HG03066 (cell line): ENCODE measurements at regions not wholly inside any gene's neighbourhood (a gene's known extent, or its start where the extent isn't known, plus 50 kb on each side); places are given as distances from the start of the nearest gene placed in this dataset.
"Not testable (repeated sequence)": the region's sequence is repeated elsewhere in the genome, so short reads cannot be mapped to it uniquely, and the experiment has no call there.

Experiments
- ATAC-seq: cut with Tn5 transposase; IDR thresholded peaks from one replicate; pipeline ENCODE4 v1.9.1; 2021; ENCODE audit warnings: low read depth; ENCODE audit not compliant: unreplicated experiment

DNA sequence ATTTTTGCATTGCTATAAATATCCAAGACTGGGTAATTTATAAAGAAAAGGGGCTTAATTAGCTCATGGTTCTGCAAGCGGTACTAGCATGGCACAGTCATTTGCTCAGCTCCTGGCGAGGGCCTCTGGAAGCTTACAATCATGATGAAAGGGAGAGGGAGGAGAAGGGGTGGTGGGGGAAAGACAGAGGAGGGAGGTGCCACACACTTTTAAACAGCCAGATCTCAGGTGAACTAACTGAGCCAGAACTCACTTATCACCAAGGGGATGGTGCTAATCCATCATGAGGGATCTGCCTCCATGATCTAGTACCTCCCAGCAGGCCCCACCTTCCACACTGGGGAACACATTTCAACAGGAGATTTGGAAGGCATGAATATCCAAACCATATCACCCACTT, 476.3 kb downstream of the PCNX1 start:
- no peak for ATAC-seq

DNA sequence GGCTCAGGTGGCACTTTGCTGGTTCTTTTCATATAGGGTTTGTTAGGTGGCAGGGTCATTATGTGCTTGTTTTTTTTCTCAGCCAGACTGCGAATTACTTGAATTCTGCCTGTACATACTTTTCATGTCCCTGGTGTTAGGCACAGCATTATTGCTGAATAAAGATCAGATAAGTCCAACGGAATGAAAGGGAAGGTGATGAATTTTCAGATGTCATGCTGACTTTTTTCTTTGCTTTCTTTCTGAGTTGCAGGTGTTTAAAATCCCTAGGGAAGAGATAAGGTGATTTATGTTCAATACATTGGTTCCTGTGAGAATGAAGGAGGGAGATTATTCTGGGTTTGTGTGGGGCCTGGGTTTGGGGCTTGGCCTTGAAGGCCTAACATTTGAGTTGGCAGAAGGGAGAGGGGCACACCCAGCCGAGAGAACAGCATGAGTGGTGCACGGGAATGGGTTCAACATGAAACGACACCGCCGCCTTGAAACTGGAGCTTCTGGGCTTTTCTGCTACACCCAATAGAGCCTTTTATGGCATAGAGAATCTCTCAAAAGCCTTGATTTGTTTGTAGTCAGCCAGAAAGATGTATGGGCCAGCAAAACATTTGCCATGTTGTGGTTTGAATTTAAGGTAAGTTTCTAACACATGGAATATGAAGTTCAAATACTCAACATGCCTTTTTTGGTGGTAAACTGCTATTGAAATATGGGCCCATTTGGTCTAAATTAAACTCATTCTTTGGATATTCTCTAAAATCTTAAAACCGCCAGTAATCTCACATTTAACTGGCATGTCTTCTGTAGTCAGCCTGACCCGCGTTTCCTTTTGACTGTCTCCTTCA, 477.0 kb downstream of the PCNX1 start:
- no peak for ATAC-seq

DNA sequence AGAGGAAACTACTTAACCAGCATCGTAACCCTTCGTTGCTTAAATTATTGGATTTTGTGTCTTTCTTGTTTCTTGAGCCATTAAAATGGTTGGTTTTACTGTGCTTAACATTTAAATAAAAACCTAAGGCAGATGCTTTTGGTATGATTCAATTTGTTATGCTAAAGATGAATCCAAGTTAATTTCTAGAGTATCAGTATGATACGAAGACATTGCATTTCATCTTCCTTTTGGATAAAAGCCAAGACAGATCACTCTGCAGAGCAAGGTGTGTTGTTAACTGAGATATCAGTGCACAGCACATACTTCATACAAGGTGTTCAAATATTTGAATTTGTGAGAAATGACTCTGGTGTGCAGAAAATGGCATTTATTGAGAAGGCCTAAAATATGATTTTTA, 480.5 kb downstream of the PCNX1 start:
- ATAC-seq = no peak

DNA sequence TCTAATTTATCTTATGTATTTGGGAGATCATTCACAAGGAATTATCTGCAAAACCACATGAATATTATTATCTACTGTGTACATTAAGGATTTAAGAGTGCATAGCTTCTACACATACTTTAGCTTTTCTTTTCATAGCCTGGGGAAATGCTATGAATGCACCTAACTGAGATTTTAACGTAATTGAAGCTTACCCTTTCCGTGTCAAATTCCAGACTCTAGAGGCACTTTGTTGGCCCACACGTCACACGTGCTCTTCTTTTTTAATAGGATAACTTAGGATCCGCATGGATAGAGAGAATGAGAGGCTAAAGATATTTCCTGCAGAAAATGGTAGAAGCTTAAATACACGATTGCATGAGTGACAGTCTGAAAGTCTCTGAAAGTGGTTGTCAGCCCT, 481.1 kb downstream of the PCNX1 start:
- ATAC-seq = no peak

DNA sequence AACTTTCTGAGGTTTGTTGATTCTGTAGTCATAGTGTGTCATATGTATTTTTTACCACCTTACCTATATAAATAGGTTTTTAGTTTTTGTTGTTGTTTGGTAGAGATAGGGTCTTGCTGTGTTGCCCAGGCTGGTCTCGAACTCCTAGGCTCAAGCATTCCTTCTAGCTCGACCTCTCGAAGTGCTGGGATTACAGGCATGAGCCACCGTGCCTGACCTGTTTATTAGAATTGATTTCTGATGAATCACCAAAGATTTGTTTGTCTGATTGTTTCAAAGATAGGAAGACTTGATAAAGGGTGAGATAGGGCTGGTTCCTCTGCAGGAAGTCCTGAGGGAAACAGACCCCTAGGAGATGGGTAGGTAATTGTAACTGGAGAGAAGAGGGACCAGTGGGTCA, 481.6 kb downstream of the PCNX1 start:
- no peak for ATAC-seq

DNA sequence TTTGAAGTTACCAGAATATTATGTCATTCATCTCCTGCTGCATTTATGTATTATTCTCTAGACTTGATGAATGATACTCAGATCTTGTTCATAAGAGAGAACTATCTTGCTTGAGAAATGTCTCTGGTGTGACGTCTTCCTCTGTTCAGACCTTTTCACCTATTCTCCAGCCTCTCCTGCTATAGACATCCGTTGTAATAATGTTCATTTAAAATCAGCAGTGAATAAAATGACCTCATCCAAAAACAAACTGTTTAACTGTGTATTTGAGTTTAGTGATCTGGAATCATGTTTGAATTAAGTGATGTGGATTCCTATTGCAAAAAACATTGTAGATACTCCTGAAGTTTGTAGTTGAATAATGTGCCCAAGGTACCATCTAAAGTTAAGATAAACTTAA, 487.1 kb downstream of the PCNX1 start:
- ATAC-seq = no peak

DNA sequence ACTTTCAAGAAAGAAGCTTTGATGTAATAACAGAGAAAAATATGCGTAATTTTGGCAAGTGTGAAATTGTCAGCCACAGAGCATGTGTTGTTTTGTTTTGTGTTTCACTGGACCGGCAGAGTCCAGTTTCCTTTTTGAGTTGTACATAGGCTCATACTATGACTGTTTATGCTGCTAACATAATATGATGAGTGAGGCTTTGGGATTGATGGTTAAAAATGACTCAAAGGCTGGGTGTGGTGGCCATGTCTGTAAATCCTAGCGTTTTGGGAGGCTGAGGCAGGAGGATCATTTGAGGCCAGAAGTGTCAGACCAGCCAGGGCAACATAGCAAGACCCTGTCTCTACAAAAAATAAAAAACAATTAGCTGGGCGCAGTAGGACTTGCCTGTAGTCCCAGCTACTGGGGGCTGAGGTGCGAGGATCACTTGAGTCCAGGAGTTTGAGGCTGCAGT, 487.9 kb downstream of the PCNX1 start:
- ATAC-seq = no peak

DNA sequence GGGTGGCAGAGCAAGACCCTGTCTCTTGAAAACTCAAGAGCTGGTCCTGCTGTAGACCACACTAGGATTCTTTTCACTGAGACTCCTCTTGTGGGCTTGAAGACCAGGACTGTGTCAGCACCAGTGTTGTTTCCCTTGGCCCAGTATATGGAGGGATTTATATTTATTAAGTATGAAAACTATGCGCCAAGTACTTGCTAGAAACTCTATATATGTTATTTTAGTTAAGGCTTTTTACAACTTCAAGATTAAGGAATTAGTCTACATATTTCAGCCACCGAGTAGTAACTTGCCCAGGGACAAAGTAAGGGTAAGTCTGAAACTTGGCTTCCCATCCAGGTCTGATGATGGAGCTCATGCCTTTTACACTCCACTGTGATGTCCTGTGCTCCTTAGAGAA, 488.4 kb downstream of the PCNX1 start:
- no peak for ATAC-seq

DNA sequence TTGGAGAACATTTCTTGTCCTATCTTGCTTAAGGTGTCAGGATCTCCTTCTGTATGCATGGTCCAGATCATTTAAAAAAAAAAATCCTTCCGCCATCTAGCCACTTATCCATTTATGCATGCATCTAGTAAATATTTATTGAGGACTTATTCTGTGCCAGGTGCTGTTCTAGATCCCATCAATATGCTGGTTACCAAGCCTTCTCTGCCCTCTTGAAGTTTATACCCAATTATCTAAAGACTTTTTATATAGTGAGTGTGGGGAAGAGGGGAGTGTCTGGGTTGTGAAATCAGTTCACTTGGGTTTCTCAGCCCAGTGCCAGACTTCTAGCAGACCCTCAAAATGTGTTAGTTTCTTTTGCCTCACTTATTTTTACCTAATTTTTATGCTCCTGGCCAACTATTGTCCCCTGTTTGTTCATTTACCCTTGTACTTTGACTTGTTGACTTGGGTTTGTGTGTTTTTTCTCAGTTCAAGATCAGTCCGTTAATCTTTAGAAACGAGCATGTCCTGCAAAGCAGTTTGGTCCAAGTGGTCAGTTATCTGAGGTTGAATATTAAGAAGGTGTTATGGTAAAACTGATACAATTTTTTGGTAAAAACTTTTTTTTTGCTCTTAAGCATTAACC, 488.9 kb downstream of the PCNX1 start:
- ATAC-seq = no peak

DNA sequence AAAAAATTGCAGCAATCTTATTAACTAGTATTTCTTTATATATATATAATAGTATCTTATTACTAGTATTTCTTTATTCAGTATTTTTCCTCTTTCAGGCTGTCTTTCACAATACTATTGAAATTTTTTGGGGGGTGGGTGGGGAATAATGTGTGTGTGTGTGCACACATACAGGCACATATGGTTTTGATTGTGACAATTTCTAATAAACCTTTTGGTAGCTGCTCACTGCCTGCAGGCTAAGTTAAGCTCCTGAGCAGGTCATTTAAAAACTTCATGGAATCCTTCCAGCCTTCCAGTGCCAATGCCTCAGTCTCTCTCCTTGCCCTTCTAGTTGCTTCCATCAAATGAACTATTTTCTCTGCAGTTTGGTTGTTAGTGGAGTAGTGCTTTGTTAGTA, 490.1 kb downstream of the PCNX1 start:
- no peak for ATAC-seq

DNA sequence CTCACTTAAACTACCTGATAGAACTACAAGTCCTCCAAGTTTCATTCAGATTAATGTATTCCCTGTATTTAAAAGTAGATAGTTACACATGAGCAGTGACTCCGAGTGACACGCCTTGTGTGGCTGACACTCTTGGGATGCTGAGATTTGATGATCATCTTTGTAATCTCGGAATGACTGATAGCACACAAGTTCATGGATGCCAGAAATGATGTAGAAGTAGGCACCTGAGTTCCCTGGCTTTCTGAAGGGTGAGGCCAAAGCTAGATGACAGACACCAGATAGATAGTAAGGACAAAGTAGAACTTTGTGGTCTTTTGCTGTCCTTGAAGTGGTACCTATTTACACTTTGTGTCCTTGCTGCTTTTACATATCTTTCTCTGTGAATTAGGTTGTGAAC, 491.2 kb downstream of the PCNX1 start:
- no peak for ATAC-seq

DNA sequence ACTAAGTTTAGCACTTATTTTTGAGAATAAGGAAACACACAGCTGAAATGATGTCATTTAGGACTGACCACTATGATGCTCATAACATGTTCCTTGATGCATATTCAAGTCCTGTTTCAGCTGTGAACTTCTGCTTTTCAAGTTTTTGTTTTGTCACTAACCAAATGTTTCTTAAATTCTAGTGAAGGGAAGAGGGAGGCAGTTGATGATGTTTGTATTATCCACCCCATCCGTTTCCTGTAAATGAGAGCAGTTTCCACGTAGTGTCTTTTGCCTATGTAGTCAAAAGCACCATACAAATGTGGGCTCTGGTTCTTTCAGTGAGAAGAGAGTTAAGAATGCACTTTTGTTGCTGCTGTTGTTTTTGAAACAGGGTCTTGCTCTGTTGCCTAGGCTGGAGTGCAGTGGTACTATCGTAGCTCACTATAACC, 491.8 kb downstream of the PCNX1 start:
- peak; percentile 69 for ATAC-seq

DNA sequence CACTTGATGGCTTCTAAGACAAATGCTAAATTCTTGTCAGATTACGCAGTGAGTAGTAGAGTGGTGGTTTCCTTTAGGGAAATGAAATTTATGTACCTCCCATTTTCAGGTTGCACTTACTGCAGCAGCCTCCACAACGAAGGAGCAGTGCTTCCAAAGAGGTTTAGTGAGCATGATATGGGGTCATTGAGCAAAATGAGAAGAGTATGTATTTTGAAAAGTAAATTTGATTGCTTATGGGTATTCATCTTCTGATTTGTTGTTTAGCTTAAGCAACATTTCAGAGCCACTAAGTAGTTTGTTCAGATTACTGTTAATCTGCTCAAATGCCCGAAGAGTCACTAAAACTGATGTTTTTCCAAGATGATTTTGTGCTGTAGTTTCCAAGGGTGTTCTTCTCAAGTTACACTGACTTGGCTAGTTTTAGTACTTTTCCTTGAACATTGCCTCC, 493.6 kb downstream of the PCNX1 start:
- no peak for ATAC-seq

DNA sequence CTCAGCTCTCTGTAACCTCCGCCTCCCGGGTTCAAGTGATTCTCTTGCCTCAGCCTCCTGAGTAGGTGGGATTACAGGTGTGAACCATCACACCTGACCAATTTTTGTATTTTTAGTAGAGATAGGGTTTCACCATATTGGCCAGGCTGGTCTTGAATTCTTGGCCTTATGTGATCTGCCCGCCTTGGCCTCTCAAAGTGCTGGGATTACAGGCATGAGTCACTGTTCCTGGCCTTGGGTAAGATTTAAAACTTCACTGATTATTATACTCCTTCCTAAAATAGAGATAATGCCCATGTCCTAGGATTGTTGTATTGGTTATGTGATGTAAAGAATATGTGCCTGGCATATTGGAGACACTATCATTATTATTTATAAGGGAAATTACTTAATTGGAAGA, 495.2 kb downstream of the PCNX1 start:
- ATAC-seq = not testable (repeated sequence)

DNA sequence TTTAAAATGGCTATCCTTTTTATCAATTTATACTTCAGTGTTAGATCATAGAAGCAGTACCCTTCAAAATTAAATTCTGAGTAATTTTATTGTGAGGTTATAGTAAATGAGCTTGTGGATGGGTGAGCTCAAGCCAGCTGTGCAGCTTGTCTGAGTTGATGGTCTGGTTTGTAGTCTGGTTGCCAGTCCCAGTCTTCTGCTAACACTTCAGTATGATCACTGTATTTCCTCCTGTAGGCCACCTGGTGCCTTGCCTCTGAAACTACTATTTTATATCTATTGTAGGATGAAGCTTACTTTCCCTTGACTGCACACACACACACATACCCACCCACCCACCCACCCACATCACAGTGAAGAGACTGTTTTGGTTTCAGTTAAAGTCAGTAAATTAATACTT, 496.4 kb downstream of the PCNX1 start:
- ATAC-seq = peak; percentile 43

DNA sequence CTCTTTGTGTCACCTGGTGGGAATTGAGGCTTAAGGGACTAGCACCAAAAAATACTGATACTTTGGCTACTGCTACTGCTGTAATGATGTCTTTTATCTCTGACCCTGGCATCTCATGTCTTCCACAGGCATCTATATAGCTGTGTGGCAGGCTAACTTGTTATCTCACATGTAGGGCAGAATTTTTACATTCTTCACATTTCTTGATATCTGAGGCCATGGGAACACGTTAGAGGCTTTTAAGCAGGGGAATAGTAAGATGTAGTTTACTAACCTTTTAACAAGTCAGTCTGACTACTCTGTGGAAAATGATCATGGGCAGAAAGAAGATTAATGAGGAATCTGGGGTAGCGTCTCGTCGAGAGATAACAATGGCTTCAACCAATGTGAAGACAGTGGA, 498.4 kb downstream of the PCNX1 start:
- no peak for ATAC-seq

DNA sequence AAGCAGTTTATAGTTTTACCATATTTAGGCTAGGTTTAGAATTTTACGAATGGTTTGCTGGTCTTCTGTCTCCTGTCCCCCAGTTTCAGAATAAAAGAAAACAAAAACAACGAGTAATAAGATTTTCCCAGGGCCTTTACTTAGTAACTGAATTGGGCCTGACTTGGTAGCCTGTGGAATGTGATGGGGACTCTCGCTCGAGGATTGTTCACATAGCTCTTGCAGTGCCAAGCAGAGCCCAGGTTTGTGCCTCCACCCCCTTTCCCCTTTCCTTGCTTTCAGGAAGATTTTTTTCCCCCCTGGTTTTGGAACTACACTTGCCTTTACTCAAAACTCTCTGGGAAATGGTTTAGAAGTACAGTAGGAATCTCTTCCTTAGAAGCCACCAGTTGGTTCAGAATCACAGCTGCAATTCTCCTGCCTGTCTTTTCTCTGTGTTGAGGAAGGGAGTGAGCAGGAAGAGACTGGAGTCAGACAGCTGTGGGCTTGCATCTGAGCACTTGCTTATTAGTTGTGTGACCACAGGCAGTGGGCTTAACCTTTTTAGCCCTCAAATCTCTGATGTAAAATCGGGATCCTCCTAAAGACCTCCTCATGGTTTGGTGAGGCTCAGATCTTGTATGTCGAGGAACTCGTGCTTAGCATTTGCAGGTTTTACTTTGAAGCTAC, 501.2 kb downstream of the PCNX1 start:
- ATAC-seq = no peak

DNA sequence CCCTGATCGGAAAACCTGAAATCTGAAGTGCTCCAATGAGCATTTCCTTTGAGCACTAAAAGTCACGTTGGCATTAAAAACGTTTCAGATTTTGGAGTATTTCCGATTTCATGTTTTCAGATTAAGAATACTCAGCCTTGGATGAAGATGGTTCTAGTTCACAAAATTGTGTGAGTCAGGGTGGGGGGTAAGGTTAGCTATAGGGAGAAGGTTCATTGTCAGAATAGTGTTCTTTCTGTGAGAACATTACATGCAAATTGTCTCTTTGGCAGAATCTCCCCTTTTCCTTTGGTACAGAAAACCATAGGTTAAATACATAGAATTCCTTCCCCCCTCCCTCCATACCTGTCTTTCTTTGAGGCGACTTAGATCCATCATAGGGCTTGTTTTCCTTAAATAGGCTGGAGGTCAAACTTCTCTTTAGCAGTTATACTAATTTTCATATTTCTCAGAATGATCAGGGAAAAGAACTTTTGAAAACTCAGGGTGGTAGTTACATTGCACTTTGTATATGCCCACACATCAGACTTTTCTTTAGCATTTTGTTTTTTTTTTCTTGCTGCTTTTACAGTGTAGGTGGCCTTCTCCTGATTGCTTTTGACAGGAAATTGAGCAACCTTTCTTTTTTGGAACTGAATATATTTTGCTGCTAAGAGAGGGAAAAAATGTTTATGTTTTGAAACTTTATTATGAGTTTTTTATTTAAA, 503.5 kb downstream of the PCNX1 start:
- no peak for ATAC-seq

DNA sequence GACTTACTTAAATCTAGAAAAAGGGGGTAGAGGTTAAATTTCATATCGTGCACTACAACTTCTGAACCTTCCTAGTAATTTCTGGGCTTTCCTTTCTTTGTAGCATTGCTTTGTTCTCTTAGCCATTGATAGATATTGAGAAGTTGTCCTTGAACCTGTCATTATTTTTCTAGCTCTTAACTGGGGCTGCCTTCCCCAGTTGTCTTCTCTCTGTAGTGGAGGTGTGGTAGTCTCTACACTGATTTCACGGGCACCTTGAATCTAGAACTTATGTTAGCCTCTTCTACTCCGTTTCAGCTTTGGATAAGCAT, 504.0 kb downstream of the PCNX1 start:
- ATAC-seq = no peak

DNA sequence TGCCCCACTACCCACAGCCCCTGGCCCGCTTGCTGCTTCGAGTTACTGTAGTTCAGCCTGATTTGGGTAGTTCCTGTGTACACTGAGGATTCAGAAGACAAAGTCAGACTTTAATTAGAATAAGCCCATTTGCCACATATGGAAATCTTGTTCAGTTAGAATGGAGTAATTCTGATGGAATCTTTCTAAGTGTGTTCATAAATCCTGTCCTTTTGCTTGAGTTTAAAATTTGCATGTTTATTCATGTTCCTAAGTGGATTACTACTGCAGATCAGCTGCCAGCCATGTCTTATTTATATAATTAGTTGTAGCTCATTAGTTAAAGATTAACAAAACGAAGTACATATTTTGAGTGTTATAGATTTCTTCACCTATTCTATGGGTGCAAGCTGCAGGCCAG, 504.5 kb downstream of the PCNX1 start:
- ATAC-seq = no peak
